ENCODE measurements at regions not wholly inside any gene's neighbourhood (a gene's known extent, or its start where the extent isn't known, plus 50 kb on each side); places are given as distances from the start of the nearest gene placed in this dataset.

DNA sequence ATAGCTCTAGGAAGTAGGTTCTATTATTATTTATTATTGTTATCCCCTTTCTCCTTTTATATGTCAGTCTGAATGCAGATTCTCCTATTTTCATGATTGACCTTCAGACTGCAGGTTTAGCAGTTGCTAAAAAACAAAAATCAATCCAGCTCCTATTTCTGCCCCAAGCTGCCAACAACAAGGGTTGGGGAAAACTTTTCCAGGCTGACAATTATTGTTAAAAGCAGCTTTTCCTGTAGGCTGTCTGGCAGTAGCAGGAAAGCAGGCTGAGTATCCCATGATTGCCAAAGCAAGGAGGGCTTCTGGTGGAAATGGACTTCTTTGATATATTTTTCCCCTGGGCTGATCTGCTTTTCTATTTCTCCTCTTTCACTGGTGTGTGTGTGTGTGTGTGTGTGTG, 78.0 kb upstream of the CTLA4 start:
- intact Hi-C loops (cut with DNase I; ENCODE audit: low total_unique reads): no loop called here
- no peak for DNase-seq
- H3K27ac ChIP-seq: peak overlapping the region in 4 of 8 donors; percentile 20 to 45 (median 40)

DNA sequence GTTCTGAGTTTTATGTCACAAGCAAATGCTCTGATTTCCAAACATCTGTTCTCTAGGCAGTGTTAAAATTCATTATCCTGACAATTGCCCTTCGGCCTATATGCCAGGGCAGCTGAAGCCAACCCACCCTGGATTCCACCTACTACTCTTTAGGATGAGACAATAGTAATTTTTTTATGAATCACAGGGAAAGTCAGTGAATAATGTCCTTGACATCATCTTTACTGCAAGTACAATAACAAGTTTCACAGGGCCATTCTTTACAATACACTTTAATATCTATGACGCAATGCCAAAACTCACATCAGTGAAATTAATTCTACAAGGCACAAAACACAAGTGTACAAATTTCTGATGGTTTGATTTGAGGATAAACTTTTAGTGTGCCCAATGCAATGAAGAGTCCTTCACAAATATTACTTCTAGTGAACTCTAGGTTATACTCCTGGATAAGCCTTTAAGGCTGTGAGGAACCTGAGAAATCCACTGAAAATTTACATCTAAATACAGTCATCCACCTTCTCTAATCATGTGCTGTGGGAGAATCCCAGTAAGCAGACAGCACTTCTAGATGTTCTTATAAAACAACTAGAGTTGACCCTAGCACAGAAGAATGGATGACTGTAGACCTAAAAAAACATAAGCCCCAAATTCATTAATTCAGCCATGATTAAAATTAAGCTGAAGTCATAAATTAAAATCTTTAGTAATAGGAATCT, 77.3 kb upstream of the CTLA4 start:
- Histone ChIP-seq H3K36me3 (no peaks in the 10 kb centered on the region), H3K4me3 (no peak overlapping the region), H3K4me1 (peaks cover 6 to 33% (median 22%) of the 10 kb centered on the region in 6 donors), H3K27me3 (replicated peaks in 1 of 7) (no peaks in the 10 kb centered on the region), H3K9me3 (no peaks in the 10 kb centered on the region), H3K27ac (peak overlapping the region in 3 of 8 donors; percentile 20 to 45 (median 43))
- intact Hi-C loops (cut with DNase I; ENCODE audit: low total_unique reads): no loop called here
- TF ChIP-seq POLR2AphosphoS5 (IDR thresholded peaks at IDR 0.05): no peak
- TF ChIP-seq, protein P1, sequence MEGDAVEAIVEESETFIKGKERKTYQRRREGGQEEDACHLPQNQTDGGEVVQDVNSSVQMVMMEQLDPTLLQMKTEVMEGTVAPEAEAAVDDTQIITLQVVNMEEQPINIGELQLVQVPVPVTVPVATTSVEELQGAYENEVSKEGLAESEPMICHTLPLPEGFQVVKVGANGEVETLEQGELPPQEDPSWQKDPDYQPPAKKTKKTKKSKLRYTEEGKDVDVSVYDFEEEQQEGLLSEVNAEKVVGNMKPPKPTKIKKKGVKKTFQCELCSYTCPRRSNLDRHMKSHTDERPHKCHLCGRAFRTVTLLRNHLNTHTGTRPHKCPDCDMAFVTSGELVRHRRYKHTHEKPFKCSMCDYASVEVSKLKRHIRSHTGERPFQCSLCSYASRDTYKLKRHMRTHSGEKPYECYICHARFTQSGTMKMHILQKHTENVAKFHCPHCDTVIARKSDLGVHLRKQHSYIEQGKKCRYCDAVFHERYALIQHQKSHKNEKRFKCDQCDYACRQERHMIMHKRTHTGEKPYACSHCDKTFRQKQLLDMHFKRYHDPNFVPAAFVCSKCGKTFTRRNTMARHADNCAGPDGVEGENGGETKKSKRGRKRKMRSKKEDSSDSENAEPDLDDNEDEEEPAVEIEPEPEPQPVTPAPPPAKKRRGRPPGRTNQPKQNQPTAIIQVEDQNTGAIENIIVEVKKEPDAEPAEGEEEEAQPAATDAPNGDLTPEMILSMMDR (IDR thresholded peaks at IDR 0.05 in 8 of 11, conservative IDR thresholded peaks at IDR 0.05 in 3 of 11): no peak
- TF ChIP-seq POLR2A (IDR thresholded peaks at IDR 0.05): no peak
- 88 to 94% (median 90%) methylated on average over 2 of the region's 2 CpGs for WGBS, 5 donors
- no peak for DNase-seq

More for the DNA sequence above, 78.0 kb upstream of the CTLA4 start:
- Histone ChIP-seq H3K4me1 (peaks cover 6 to 33% (median 22%) of the 10 kb centered on the region in 6 donors), H3K4me3 (no peak overlapping the region), H3K36me3 (no peaks in the 10 kb centered on the region), H3K9me3 (no peaks in the 10 kb centered on the region), H3K27me3 (replicated peaks in 1 of 7) (no peaks in the 10 kb centered on the region)
- TF ChIP-seq POLR2A (IDR thresholded peaks at IDR 0.05) (no peak), POLR2AphosphoS5 (IDR thresholded peaks at IDR 0.05) (no peak)
- TF ChIP-seq, protein P1 (IDR thresholded peaks at IDR 0.05 in 8 of 11, conservative IDR thresholded peaks at IDR 0.05 in 3 of 11): no peak

DNA sequence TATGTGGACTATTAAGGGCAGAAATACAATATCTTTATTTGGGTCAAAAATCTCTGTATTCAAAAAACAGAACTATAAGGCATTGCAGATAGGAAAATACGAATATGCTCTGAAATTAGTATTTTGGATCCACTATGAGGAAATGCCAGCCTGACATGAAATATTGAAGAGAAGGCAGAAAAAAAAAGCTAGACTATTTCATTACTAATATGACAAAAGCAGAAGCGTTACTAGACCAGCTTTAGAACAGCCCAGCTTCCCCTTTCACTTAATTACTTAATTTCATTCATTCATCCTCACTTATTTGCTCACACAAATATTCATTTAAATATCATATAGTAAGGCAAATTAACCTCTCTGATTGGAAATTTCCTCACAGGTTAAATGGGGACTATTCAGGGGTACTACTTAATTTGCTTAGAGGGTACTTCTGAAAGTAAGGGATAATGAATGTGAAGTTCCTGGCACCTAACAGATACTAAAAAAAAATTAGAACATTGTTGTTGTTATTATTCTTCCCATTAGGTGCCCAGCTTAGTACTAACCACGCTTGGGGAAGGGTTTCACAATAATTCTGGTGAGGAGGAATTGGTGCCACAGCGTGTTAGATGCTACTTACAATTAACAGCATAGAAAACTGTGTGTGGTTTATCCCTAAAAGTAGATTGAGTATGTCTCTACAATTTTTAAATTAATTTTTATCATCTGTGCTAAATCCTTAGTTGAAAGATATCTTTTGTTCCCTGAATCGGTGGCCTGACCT, 71.1 kb upstream of the CTLA4 start:
- no peak for DNase-seq
- TF ChIP-seq, protein P1 (IDR thresholded peaks at IDR 0.05 in 8 of 11, conservative IDR thresholded peaks at IDR 0.05 in 3 of 11): no peak
- Histone ChIP-seq H3K27ac (no peak overlapping the region), H3K9me3 (peaks cover 0 to 15% (median 9%) of the 10 kb centered on the region in 8 donors), H3K4me3 (no peak overlapping the region), H3K36me3 (no peaks in the 10 kb centered on the region), H3K4me1 (peaks cover 0 to 15% (median 2%) of the 10 kb centered on the region in 6 donors), H3K27me3 (replicated peaks in 1 of 7) (no peaks in the 10 kb centered on the region)
- 54 to 73% (median 71%) methylated on average over 5 of the region's 5 CpGs for WGBS, 5 donors
- intact Hi-C loops (cut with DNase I; ENCODE audit: low total_unique reads): no loop called here

DNA sequence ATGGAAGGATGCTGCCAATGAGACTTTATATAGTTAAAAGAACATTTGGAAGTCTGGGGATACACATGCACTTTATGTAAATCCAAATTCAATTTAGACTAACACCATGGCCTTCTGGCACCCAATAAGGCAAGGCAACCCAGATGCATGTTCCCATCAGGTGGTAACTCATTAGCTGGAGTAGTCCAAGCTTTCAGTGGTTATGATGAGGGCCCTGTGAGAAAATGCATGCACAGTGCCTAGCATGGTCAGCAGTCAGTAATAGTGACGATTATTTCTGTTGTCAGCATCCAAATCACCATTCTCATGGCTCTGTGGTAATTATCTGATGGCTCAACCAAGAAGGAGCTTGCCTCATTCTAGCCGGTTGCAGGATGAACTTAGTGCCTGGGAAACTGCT, 70.3 kb upstream of the CTLA4 start:
- H3K36me3 ChIP-seq: no peaks in the 10 kb centered on the region
- TF ChIP-seq, protein P1 (IDR thresholded peaks at IDR 0.05 in 8 of 11, conservative IDR thresholded peaks at IDR 0.05 in 3 of 11): no peak
- TF ChIP-seq POLR2AphosphoS5 (IDR thresholded peaks at IDR 0.05) (no peak), POLR2A (IDR thresholded peaks at IDR 0.05) (no peak)

More for the DNA sequence above, 70.3 kb upstream of the CTLA4 start:
- Histone ChIP-seq H3K9me3 (peaks cover 0 to 17% (median 9%) of the 10 kb centered on the region in 8 donors), H3K4me3 (no peak overlapping the region), H3K27ac (no peak overlapping the region), H3K27me3 (replicated peaks in 1 of 7) (no peaks in the 10 kb centered on the region), H3K4me1 (peaks cover 0 to 16% (median 2%) of the 10 kb centered on the region in 6 donors)
- no peak for DNase-seq
- intact Hi-C loops (cut with DNase I; ENCODE audit: low total_unique reads): no loop called here
- 62 to 91% (median 65%) methylated on average over 2 of the region's 2 CpGs for WGBS, 5 donors
